HCT116 (cell line): ENCODE measurements at regions not wholly inside any gene's neighbourhood (a gene's known extent, or its start where the extent isn't known, plus 50 kb on each side); places are given as distances from the start of the nearest gene placed in this dataset.

Experiments
- CBX3 ChIP-seq: IDR thresholded peaks from 2 replicates; pipeline ENCODE4 v1.6.1; 2012; ENCODE audit warnings: low read depth
- CTCF ChIP-seq, 3 experiments: fragments of 200-600 bp in 1 of 3; sonication (generic) in 1 of 3; IDR thresholded peaks in 2 of 3; conservative IDR thresholded peaks in 1 of 3; 2 replicates each; pipeline ENCODE4 v1.5.1; 2012 to 2017; ENCODE audit warnings: low read depth in 2 of 3, low read length in 2 of 3, antibody characterized with exemption in 1 of 3, borderline replicate concordance in 1 of 3, control low read depth in 1 of 3, mild to moderate bottlenecking in 1 of 3, mixed read lengths in 1 of 3, mixed run types in 1 of 3, moderate library complexity in 1 of 3; ENCODE audit not compliant: insufficient read depth in 1 of 3
- EZH2 ChIP-seq: fragments of 200-600 bp; sonication (generic); IDR thresholded peaks from 2 replicates; pipeline ENCODE4 v1.6.1; 2017; ENCODE audit warnings: antibody characterized with exemption, mixed run types
- POLR2AphosphoS5 ChIP-seq: IDR thresholded peaks from 2 replicates; pipeline ENCODE4 v1.6.1; 2011; ENCODE audit warnings: mild to moderate bottlenecking, low read depth, low read length, moderate library complexity
- RAD21 ChIP-seq: IDR thresholded peaks from 2 replicates; pipeline ENCODE4 v1.6.1; 2012; ENCODE audit warnings: low read depth, mild to moderate bottlenecking
- REST ChIP-seq: IDR thresholded peaks from 2 replicates; pipeline ENCODE4 v1.6.1; 2012; ENCODE audit warnings: low read depth
- SIN3A ChIP-seq: IDR thresholded peaks from 2 replicates; pipeline ENCODE4 v1.6.1; 2012; ENCODE audit warnings: low read depth
- ZBTB33 ChIP-seq: IDR thresholded peaks from 2 replicates; pipeline ENCODE4 v1.6.1; 2011; ENCODE audit warnings: mild to moderate bottlenecking, low read length, moderate library complexity; ENCODE audit not compliant: insufficient replicate concordance; ENCODE audit errors: extremely low read depth

GRCh38 chr7:67675971-67676370 is 679.3 kb downstream of the TYW1 start:
- TF ChIP-seq CBX3 (no peak), CTCF (IDR thresholded peaks at IDR 0.05 in 2 of 3, conservative IDR thresholded peaks at IDR 0.05 in 1 of 3; ENCODE audit: borderline replicate concordance in 1 of 3, insufficient read depth in 1 of 3, low read depth in 2 of 3, low read length in 2 of 3) (no peak), SIN3A (no peak), EZH2 (no peak), POLR2AphosphoS5 (no peak), REST (no peak), ZBTB33 (no peak), RAD21 (no peak)
